ENCODE measurements at regions not wholly inside any gene's neighbourhood (a gene's known extent, or its start where the extent isn't known, plus 50 kb on each side); places are given as distances from the start of the nearest gene placed in this dataset.

GRCh38 chrX:98338544-98338943 is 1454.8 kb downstream of the RPA4 start:
- Mint-ChIP-seq H3K27ac (no peak overlapping the region), H3K27me3 (ENCODE audit: low read depth) (no peaks in the 10 kb centered on the region), H3K9me3 (peaks cover 19 to 22% of the 10 kb centered on the region in 2 experiments), H3K4me3 (no peak overlapping the region), H3K4me1 (no peaks in the 10 kb centered on the region; a peak in 1 of 4 replicates), H3K36me3 (ENCODE audit: insufficient read depth in 1 of 3, low read depth in 3 of 3) (peaks cover 6 to 25% (median 23%) of the 10 kb centered on the region in 3 experiments)
- H2AK5ac ChIP-seq (ENCODE audit: insufficient read length, low read length): no peak overlapping the region
- H2BK20ac ChIP-seq (ENCODE audit: low read depth, low read length, poor library complexity, severe bottlenecking): no peak overlapping the region
- no peaks in the 10 kb centered on the region for H3K23me2 ChIP-seq (ENCODE audit: insufficient read length, low read depth, low read length, poor library complexity, severe bottlenecking)
- no peak overlapping the region for H3K14ac ChIP-seq (ENCODE audit: insufficient read depth, low read length)
- H3K27ac ChIP-seq (ENCODE audit: insufficient read length, low read depth, low read length): no peak overlapping the region
- no peak overlapping the region for H2BK15ac ChIP-seq (ENCODE audit: low read depth, low read length)
- no peaks in the 10 kb centered on the region for H3K27me3 ChIP-seq (ENCODE audit: insufficient read depth, low read length)
- no peak overlapping the region for H2AFZ ChIP-seq (ENCODE audit: low read length)
- no CpG with 5 or more reads among the region's 2 CpGs for WGBS (ENCODE audit: extremely low coverage, insufficient read length, low lambda C conversion rate)
- TF ChIP-seq CTCF (conservative IDR thresholded peaks at IDR 0.05): no peak
- H3K9me3 ChIP-seq (ENCODE audit: control insufficient read depth, low read depth, low read length): no peaks in the 10 kb centered on the region
- H3T11ph ChIP-seq (ENCODE audit: low read length): no peak overlapping the region
- no peak overlapping the region for H3K18ac ChIP-seq (ENCODE audit: insufficient read length, low read depth, low read length)
- H3K23ac ChIP-seq (ENCODE audit: insufficient read length, low read depth, low read length): no peak overlapping the region
- H2BK12ac ChIP-seq (ENCODE audit: insufficient read length, low read depth, low read length): no peak overlapping the region
- H2BK120ac ChIP-seq (ENCODE audit: low read depth, low read length, poor library complexity, severe bottlenecking): no peak overlapping the region
- no peak for DNase-seq
- no peaks in the 10 kb centered on the region for H3K79me2 ChIP-seq (ENCODE audit: insufficient read depth, low read length)
- H4K91ac ChIP-seq (ENCODE audit: insufficient read length, low read depth, low read length): no peak overlapping the region
- H3K4ac ChIP-seq (ENCODE audit: low read depth, low read length): no peak overlapping the region
- H3K56ac ChIP-seq (ENCODE audit: insufficient read length, low read depth, low read length): no peak overlapping the region
- H2BK5ac ChIP-seq (ENCODE audit: insufficient read length, low read length): no peak overlapping the region
- no peak overlapping the region for H3K4me2 ChIP-seq (ENCODE audit: insufficient read depth, insufficient read length, low read length)
- no peak overlapping the region for H4K8ac ChIP-seq (replicated peaks; ENCODE audit: insufficient read length, low read depth, low read length)
- H4K20me1 ChIP-seq (ENCODE audit: control insufficient read depth, insufficient read depth, insufficient read length): no peaks in the 10 kb centered on the region
- no peaks in the 10 kb centered on the region for H3K79me1 ChIP-seq (ENCODE audit: insufficient read depth, low read depth, low read length, poor library complexity, severe bottlenecking)
- no peaks in the 10 kb centered on the region for H3K4me1 ChIP-seq (ENCODE audit: insufficient read depth, low read length)
- H4K5ac ChIP-seq (ENCODE audit: insufficient read length, low read depth, low read length): no peak overlapping the region
- H3K9ac ChIP-seq (ENCODE audit: extremely low read depth, insufficient read length, low read length): no peak overlapping the region

All from H9 (cell line).